Spleen (tissue), 11 donors: ENCODE measurements at regions not wholly inside any gene's neighbourhood (a gene's known extent, or its start where the extent isn't known, plus 50 kb on each side); places are given as distances from the start of the nearest gene placed in this dataset.
A peak's percentile ranks its signal among the peaks of the same experiment; 100 is the strongest.

Experiments
- DNase-seq: peaks from one replicate; pipeline ENCODE4 v3.0.0-alpha.2; 2020
- H3K27ac ChIP-seq, 8 donors: fragments of 200-600 bp; sonication (generic) in 7 of 8; 1 replicate in 4 of 8; 2 replicates in 4 of 8; pipeline versions ENCODE4 v1.5.0 to v1.8.0; 2016 to 2021; ENCODE audit warnings: inconsistent platforms in 4 of 8, mild to moderate bottlenecking in 4 of 8, moderate library complexity in 1 of 8
- H3K27me3 ChIP-seq, 7 donors: fragments of 200-600 bp; sonication (generic) in 6 of 7; replicated peaks in 1 of 7; 1 replicate in 4 of 7; 2 replicates in 3 of 7; pipeline versions ENCODE4 v1.5.0 to v1.8.0; 2016 to 2021; ENCODE audit warnings: inconsistent platforms in 3 of 7, mild to moderate bottlenecking in 1 of 7
- H3K36me3 ChIP-seq, 6 donors: fragments of 200-600 bp; sonication (generic) in 5 of 6; 1 replicate in 4 of 6; 2 replicates in 2 of 6; pipeline versions ENCODE4 v1.5.0 to v1.8.0; 2016 to 2021; ENCODE audit warnings: inconsistent platforms in 2 of 6
- H3K4me1 ChIP-seq, 6 donors: fragments of 200-600 bp; sonication (generic) in 5 of 6; 1 replicate in 3 of 6; 2 replicates in 3 of 6; pipeline versions ENCODE4 v1.5.0 to v1.8.0; 2016 to 2021; ENCODE audit warnings: inconsistent platforms in 3 of 6
- H3K4me3 ChIP-seq, 8 donors: fragments of 200-600 bp; sonication (generic) in 7 of 8; 1 replicate in 4 of 8; 2 replicates in 4 of 8; pipeline versions ENCODE4 v1.5.0 to v1.8.0; 2016 to 2021; ENCODE audit warnings: inconsistent platforms in 4 of 8, mild to moderate bottlenecking in 4 of 8, moderate library complexity in 2 of 8
- H3K9me3 ChIP-seq, 8 donors: fragments of 200-600 bp; sonication (generic) in 7 of 8; 1 replicate in 4 of 8; 2 replicates in 4 of 8; pipeline versions ENCODE4 v1.5.0 to v1.8.0; 2016 to 2021; ENCODE audit warnings: inconsistent platforms in 4 of 8
- POLR2A ChIP-seq, 3 donors: fragments of 450-650 bp; IDR thresholded peaks; one replicate each; pipeline ENCODE4 v1.5.1; 2017; ENCODE audit warnings: antibody characterized with exemption in 3 of 3, mild to moderate bottlenecking in 1 of 3
- POLR2AphosphoS5 ChIP-seq, 3 donors: sonication (generic); formaldehyde crosslinking; IDR thresholded peaks; one replicate each; pipeline ENCODE4 v1.5.1; 2017; ENCODE audit warnings: antibody characterized with exemption in 3 of 3
- WGBS, 5 donors: extraction: QIAGEN DNeasy Blood & Tissue Kit in 3 of 5; methylation state at CpG; one replicate each; pipeline versions ENCODE4 v1.1.5 to v1.1.7; 2013 to 2018; 5-methylcytosine and 5-hydroxymethylcytosine counted together
- intact Hi-C: fragments of 100-400 bp; cut with DNase I; formaldehyde crosslinking; loops from one replicate; pipeline ENCODE4 v1.15.0; 2023; ENCODE audit warnings: low total_unique reads
- TF ChIP-seq, protein P1 (sequence below), 11 experiments: fragments of 200-600 bp in 7 of 11; fragments of 450-650 bp in 4 of 11; sonication (generic) in 4 of 11; IDR thresholded peaks in 8 of 11; conservative IDR thresholded peaks in 3 of 11; 1 replicate in 7 of 11; 2 replicates in 4 of 11; pipeline versions ENCODE4 v1.4.0 to v1.8.0; 2016 to 2021; ENCODE audit warnings: antibody characterized with exemption in 11 of 11, inconsistent platforms in 4 of 11, mild to moderate bottlenecking in 1 of 11
- donor health status: healthy with polysubstance abuse.
- donor health status: DM: no; HTN: no; CAD: no; lungs with moderate emphysema.
- donor health status: DM: no; HTN: no; CAD: no.
- donor health status: Bipolar disorder and iron deficiency.
- donor health status: healthy.
- donor health status: DM: no; HTN: no; CAD: no.
- donor health status: DM: yes; HTN: yes; CAD: no.

DNA sequence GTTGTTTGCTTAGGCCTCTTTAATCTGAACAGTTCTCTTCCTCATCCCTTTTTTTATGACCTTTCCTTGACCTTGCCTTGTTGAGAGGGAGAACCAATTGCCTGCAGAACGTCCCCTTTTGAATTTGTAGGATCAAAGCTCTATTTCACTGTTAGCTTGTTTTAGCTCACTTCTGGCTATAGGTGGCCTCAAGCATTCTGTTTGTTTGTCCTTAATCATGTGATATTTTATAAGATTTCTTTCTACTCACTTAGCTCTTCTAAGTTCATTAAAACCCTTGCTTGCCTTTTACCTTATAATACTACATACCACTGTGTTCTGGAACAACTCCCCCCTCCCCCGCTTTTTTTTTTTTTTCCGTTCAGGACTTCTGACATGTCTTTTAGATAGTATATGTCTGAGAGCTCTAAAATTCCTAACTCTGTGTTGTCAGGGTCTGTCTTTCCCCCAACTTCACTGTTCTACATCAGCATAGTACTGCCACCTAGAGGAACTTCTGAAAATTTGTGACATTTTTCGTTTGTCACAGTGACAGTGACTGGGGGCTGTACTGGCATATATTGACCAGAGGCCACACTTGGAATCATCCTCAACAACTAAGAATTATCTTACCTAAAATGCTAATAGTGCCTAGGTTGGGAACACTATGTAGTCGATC is 128.5 kb downstream of the LARP7 start:
- WGBS, 5 donors = 17 to 26% (median 18%) methylated on average over 5 of the region's 5 CpGs
- intact Hi-C loops = no loop called here
- Histone ChIP-seq H3K27ac (no peak overlapping the region), H3K27me3 (no peaks in the 10 kb centered on the region), H3K4me1 (peaks cover 0 to 8% (median 2%) of the 10 kb centered on the region in 6 donors), H3K36me3 (no peaks in the 10 kb centered on the region), H3K9me3 (no peaks in the 10 kb centered on the region), H3K4me3 (no peak overlapping the region)
- no peak for DNase-seq
- TF ChIP-seq POLR2AphosphoS5 (IDR thresholded peaks at IDR 0.05) (no peak), POLR2A (IDR thresholded peaks at IDR 0.05) (no peak)
- TF ChIP-seq, protein P1, sequence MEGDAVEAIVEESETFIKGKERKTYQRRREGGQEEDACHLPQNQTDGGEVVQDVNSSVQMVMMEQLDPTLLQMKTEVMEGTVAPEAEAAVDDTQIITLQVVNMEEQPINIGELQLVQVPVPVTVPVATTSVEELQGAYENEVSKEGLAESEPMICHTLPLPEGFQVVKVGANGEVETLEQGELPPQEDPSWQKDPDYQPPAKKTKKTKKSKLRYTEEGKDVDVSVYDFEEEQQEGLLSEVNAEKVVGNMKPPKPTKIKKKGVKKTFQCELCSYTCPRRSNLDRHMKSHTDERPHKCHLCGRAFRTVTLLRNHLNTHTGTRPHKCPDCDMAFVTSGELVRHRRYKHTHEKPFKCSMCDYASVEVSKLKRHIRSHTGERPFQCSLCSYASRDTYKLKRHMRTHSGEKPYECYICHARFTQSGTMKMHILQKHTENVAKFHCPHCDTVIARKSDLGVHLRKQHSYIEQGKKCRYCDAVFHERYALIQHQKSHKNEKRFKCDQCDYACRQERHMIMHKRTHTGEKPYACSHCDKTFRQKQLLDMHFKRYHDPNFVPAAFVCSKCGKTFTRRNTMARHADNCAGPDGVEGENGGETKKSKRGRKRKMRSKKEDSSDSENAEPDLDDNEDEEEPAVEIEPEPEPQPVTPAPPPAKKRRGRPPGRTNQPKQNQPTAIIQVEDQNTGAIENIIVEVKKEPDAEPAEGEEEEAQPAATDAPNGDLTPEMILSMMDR (IDR thresholded peaks at IDR 0.05 in 8 of 11, conservative IDR thresholded peaks at IDR 0.05 in 3 of 11) = peak in 5 of 11 experiments; percentile 24 to 49 (median 32)

DNA sequence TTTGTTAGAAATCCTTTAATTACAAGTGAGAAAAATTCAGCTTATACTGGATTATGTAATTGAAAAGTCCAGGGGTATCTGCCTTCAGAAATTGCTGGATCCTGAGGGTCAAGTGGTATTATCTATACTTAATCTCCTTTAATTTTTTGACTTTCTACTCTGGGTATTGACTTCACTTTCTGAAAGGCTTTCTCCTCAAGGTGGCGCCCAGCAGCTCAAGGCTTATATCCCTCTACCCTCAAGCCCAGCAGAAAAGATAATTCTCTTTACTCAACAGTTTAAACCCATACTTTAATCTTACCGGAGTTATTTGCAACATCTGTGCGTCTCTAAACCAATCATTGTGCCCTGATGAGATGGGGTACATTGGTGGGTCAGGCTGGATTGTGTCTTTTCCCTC is 129.5 kb downstream of the LARP7 start:
- intact Hi-C loops = no loop called here
- no peak for DNase-seq

DNA sequence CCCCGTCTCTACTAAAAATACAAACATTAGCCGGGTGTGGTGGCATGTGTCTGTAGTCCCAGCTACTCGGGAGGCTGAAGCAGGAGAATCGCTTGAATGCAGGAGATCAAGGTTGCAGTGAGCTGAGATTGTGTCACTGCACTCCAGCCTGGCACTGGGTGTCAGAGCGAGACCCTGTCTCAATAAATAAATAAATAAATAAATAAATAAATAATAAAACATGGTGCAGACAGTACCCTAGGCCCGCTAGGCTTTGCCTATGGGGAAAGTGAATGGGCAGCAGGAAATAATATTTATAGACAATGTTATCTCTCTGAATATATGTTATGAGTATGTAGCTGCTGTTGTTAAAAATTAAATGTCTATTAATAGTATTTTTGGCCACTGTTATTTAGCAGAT is 130.4 kb downstream of the LARP7 start:
- DNase-seq = no peak
- Histone ChIP-seq H3K9me3 (no peaks in the 10 kb centered on the region), H3K4me1 (peaks cover 0 to 7% (median 2%) of the 10 kb centered on the region in 6 donors), H3K27me3 (no peaks in the 10 kb centered on the region), H3K36me3 (no peaks in the 10 kb centered on the region), H3K27ac (no peak overlapping the region), H3K4me3 (no peak overlapping the region)
- TF ChIP-seq POLR2A (IDR thresholded peaks at IDR 0.05) (no peak), POLR2AphosphoS5 (IDR thresholded peaks at IDR 0.05) (no peak)
- TF ChIP-seq, protein P1 (IDR thresholded peaks at IDR 0.05 in 8 of 11, conservative IDR thresholded peaks at IDR 0.05 in 3 of 11) = no peak
- WGBS, 5 donors = 87 to 91% (median 89%) methylated on average over 6 of the region's 6 CpGs
- intact Hi-C loops = no loop called here

More for the DNA sequence above, 129.5 kb downstream of the LARP7 start:
- no peaks in the 10 kb centered on the region for H3K9me3 ChIP-seq
- WGBS, 5 donors = 53 to 65% (median 56%) methylated on average over 3 of the region's 3 CpGs
- no peak for TF ChIP-seq POLR2AphosphoS5 (IDR thresholded peaks at IDR 0.05)
- TF ChIP-seq, protein P1 (IDR thresholded peaks at IDR 0.05 in 8 of 11, conservative IDR thresholded peaks at IDR 0.05 in 3 of 11) = no peak
- no peak for TF ChIP-seq POLR2A (IDR thresholded peaks at IDR 0.05)
- no peaks in the 10 kb centered on the region for H3K36me3 ChIP-seq
- H3K4me3 ChIP-seq = no peak overlapping the region
- no peak overlapping the region for H3K27ac ChIP-seq
- no peaks in the 10 kb centered on the region for H3K27me3 ChIP-seq
- peaks cover 0 to 8% (median 2%) of the 10 kb centered on the region in 6 donors for H3K4me1 ChIP-seq

DNA sequence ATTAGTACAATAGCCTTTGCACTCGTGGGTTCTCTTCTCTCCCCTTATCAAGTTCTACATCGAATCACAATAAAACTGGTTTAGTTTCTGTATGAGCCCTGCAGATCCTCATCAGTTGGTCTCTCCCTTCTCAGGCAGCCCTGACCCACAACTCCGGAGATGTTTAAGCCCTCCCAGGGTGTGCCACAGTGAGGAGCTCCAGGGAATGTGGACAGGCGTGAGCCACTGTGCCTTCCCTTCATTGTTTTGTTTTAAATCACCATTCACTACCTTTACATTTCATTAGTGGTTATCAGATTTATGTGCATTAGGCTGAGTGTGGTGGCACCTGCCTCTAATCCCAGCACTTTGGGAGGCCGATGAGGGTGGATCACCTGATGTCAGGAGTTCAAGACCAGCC is 133.2 kb downstream of the LARP7 start:
- Histone ChIP-seq H3K27ac (no peak overlapping the region), H3K36me3 (no peaks in the 10 kb centered on the region), H3K9me3 (no peaks in the 10 kb centered on the region), H3K27me3 (no peaks in the 10 kb centered on the region), H3K4me1 (no peaks in the 10 kb centered on the region), H3K4me3 (no peak overlapping the region)
- DNase-seq = no peak
- WGBS, 5 donors = 77 to 87% (median 86%) methylated on average over 5 of the region's 5 CpGs
- TF ChIP-seq, protein P1 (IDR thresholded peaks at IDR 0.05 in 8 of 11, conservative IDR thresholded peaks at IDR 0.05 in 3 of 11) = no peak
- TF ChIP-seq POLR2A (IDR thresholded peaks at IDR 0.05) (no peak), POLR2AphosphoS5 (IDR thresholded peaks at IDR 0.05) (no peak)
- intact Hi-C loops = no loop called here
